ENCODE measurements at regions not wholly inside any gene's neighbourhood (a gene's known extent, or its start where the extent isn't known, plus 50 kb on each side); places are given as distances from the start of the nearest gene placed in this dataset.

GRCh38 chr4:187209921-187210613 lies 486.4 kb upstream of the FAT1 start:
- no peak for TF ChIP-seq CTCF (IDR thresholded peaks at IDR 0.05; ENCODE audit: low read depth, low read length)
- in situ Hi-C loops (cut with HindIII; ENCODE audit: low sequenced_read_pairs) = no loop called here
- peak; percentile 88 for DNase-seq (ENCODE audit: low read depth, low spot score)
- H3K4me3 ChIP-seq (ENCODE audit: low read depth, low read length) = no peak overlapping the region

GRCh38 chr4:187212446-187213080 lies 488.9 kb upstream of the FAT1 start:
- in situ Hi-C loops (cut with HindIII; ENCODE audit: low sequenced_read_pairs) = no loop called here
- H3K4me3 ChIP-seq (ENCODE audit: low read depth, low read length) = no peak overlapping the region
- TF ChIP-seq CTCF (IDR thresholded peaks at IDR 0.05; ENCODE audit: low read depth, low read length) = no peak
- DNase-seq (ENCODE audit: low read depth, low spot score) = no peak

GRCh38 chr4:187215438-187215837 lies 491.8 kb upstream of the FAT1 start:
- H3K4me3 ChIP-seq (ENCODE audit: low read depth, low read length) = no peak overlapping the region
- TF ChIP-seq CTCF (IDR thresholded peaks at IDR 0.05; ENCODE audit: low read depth, low read length) = no peak
- no peak for DNase-seq (ENCODE audit: low read depth, low spot score)
- in situ Hi-C loops (cut with HindIII; ENCODE audit: low sequenced_read_pairs) = no loop called here

- in situ Hi-C loops (cut with HindIII; ENCODE audit: low sequenced_read_pairs) = no loop called here
- no peak for DNase-seq (ENCODE audit: low read depth, low spot score)
- TF ChIP-seq CTCF (IDR thresholded peaks at IDR 0.05; ENCODE audit: low read depth, low read length) = no peak
- no peak overlapping the region for H3K4me3 ChIP-seq (ENCODE audit: low read depth, low read length)
These were observed 495.1 kb upstream of the FAT1 start for GRCh38 chr4:187218705-187219245.

GRCh38 chr4:187224560-187224959 lies 500.9 kb upstream of the FAT1 start:
- no peak for TF ChIP-seq CTCF (IDR thresholded peaks at IDR 0.05; ENCODE audit: low read depth, low read length)
- no peak for DNase-seq (ENCODE audit: low read depth, low spot score)
- in situ Hi-C loops (cut with HindIII; ENCODE audit: low sequenced_read_pairs) = no loop called here
- H3K4me3 ChIP-seq (ENCODE audit: low read depth, low read length) = no peak overlapping the region

GRCh38 chr4:187227907-187228704 lies 504.4 kb upstream of the FAT1 start:
- in situ Hi-C loops (cut with HindIII; ENCODE audit: low sequenced_read_pairs) = no loop called here

More at GRCh38 chr4:187227907-187228704, 504.4 kb upstream of the FAT1 start:
- peak; percentile 6 for DNase-seq (ENCODE audit: low read depth, low spot score)
- TF ChIP-seq CTCF (IDR thresholded peaks at IDR 0.05; ENCODE audit: low read depth, low read length) = no peak
- no peak overlapping the region for H3K4me3 ChIP-seq (ENCODE audit: low read depth, low read length)

All from astrocyte of the spinal cord (primary cell).